ENCODE measurements at regions not wholly inside any gene's neighbourhood (a gene's known extent, or its start where the extent isn't known, plus 50 kb on each side); places are given as distances from the start of the nearest gene placed in this dataset.

- no peak for TF ChIP-seq CTCF (IDR thresholded peaks at IDR 0.05 in 8 of 11, conservative IDR thresholded peaks at IDR 0.05 in 3 of 11)
- no peak for TF ChIP-seq POLR2A (IDR thresholded peaks at IDR 0.05)
These were observed 56.2 kb upstream of the APP start for GRCh38 chr21:26226724-26227123.
